Esophagus squamous epithelium (tissue), 4 donors: ENCODE measurements at regions not wholly inside any gene's neighbourhood (a gene's known extent, or its start where the extent isn't known, plus 50 kb on each side); places are given as distances from the start of the nearest gene placed in this dataset.

Experiments used
- CTCF ChIP-seq, 6 experiments: fragments of 450-650 bp in 4 of 6; fragments of 200-600 bp in 2 of 6; sonication (generic) in 2 of 6; IDR thresholded peaks; one replicate each; pipeline ENCODE4 v1.5.1; 2016 to 2019; ENCODE audit warnings: antibody characterized with exemption in 6 of 6, mild to moderate bottlenecking in 4 of 6, moderate library complexity in 4 of 6
- POLR2A ChIP-seq, 4 donors: fragments of 450-650 bp; IDR thresholded peaks; one replicate each; pipeline ENCODE4 v1.6.1; 2017; ENCODE audit warnings: antibody characterized with exemption in 4 of 4, mild to moderate bottlenecking in 4 of 4, moderate library complexity in 3 of 4

GRCh38 chr14:94839348-94839747 is 69.4 kb upstream of the GSC start:
- no peak for TF ChIP-seq POLR2A (IDR thresholded peaks at IDR 0.05)
- no peak for TF ChIP-seq CTCF (IDR thresholded peaks at IDR 0.05)
